ENCODE measurements at regions not wholly inside any gene's neighbourhood (a gene's known extent, or its start where the extent isn't known, plus 50 kb on each side); places are given as distances from the start of the nearest gene placed in this dataset.

- no peak overlapping the region for H3K4me3 ChIP-seq (ENCODE audit: low read depth, low read length)
- no peak for DNase-seq (ENCODE audit: low read depth, low spot score)
- ChIA-PET CTCF (interaction anchor here (0.8 to 6.2 kb wide), 12 partner anchors 8 to 771 kb away, joined by 3 to 113 read pairs (median 7); partner anchors contain the start of gene FBXO11), POLR2A (no interaction called here)
- no peak for TF ChIP-seq CTCF (IDR thresholded peaks at IDR 0.05; ENCODE audit: insufficient read depth, low read length, missing control alignments)
Measured at GRCh38 chr2:48105848-48106247, 199.6 kb upstream of the FBXO11 start.

- ChIA-PET CTCF (interaction anchor here (0.6 to 6.2 kb wide), 30 partner anchors 9 to 670 kb away, joined by 3 to 113 read pairs (median 4); no protein-coding TSS in a partner anchor), POLR2A (interaction anchor here (1.0 to 1.5 kb wide), 3 partner anchors 201 to 424 kb away, joined by 3 to 6 read pairs (median 3); no protein-coding TSS in a partner anchor)
- no peak for DNase-seq (ENCODE audit: low read depth, low spot score)
- peak; percentile 16 for TF ChIP-seq CTCF (IDR thresholded peaks at IDR 0.05; ENCODE audit: insufficient read depth, low read length, missing control alignments)
- 0 out of 2 replicates have a peak overlapping the region, but pooled peaks have one; percentile 1 for H3K4me3 ChIP-seq (ENCODE audit: low read depth, low read length)
Measured at GRCh38 chr2:48107326-48107925, 201.1 kb upstream of the FBXO11 start.

GRCh38 chr2:48108455-48108854, 202.2 kb upstream of the FBXO11 start:
- ChIA-PET CTCF (interaction anchor here (0.9 to 6.2 kb wide), 8 partner anchors 13 to 482 kb away, joined by 3 to 113 read pairs (median 6); no protein-coding TSS in a partner anchor), POLR2A (no interaction called here)

GRCh38 chr2:48109491-48110204, 203.3 kb upstream of the FBXO11 start:
- no peak for TF ChIP-seq CTCF (IDR thresholded peaks at IDR 0.05; ENCODE audit: insufficient read depth, low read length, missing control alignments)
- CTCF ChIA-PET, result interaction anchor here (0.7 to 6.2 kb wide), 7 partner anchors 15 to 361 kb away, joined by 3 to 113 read pairs (median 8); no protein-coding TSS in a partner anchor
- no peak overlapping the region for H3K4me3 ChIP-seq (ENCODE audit: low read depth, low read length)
- no peak for DNase-seq (ENCODE audit: low read depth, low spot score)
- POLR2A ChIA-PET, result no interaction called here

More at GRCh38 chr2:48108455-48108854, 202.2 kb upstream of the FBXO11 start:
- no peak for DNase-seq (ENCODE audit: low read depth, low spot score)
- TF ChIP-seq CTCF (IDR thresholded peaks at IDR 0.05; ENCODE audit: insufficient read depth, low read length, missing control alignments), result no peak
- H3K4me3 ChIP-seq (ENCODE audit: low read depth, low read length), result no peak overlapping the region

GRCh38 chr2:48110492-48110891, 204.0 kb upstream of the FOXN2 start:
- TF ChIP-seq CTCF (IDR thresholded peaks at IDR 0.05; ENCODE audit: insufficient read depth, low read length, missing control alignments), result no peak
- CTCF ChIA-PET, result interaction anchor here (1.1 to 6.2 kb wide), 3 partner anchors 312 to 360 kb away, joined by 5 to 113 read pairs (median 14); no protein-coding TSS in a partner anchor
- POLR2A ChIA-PET, result no interaction called here
- H3K4me3 ChIP-seq (ENCODE audit: low read depth, low read length), result no peak overlapping the region
- no peak for DNase-seq (ENCODE audit: low read depth, low spot score)

Measured in AG04449 (cell line).